H9 (cell line): ENCODE measurements at regions not wholly inside any gene's neighbourhood (a gene's known extent, or its start where the extent isn't known, plus 50 kb on each side); places are given as distances from the start of the nearest gene placed in this dataset.

Experiments
- DNase-seq: peaks from one replicate; pipeline ENCODE4 v3.0.0-alpha.2; 2017
- H2AFZ ChIP-seq: one replicate; pipeline ENCODE4 v1.6.1; 2013; ENCODE audit warnings: mild to moderate bottlenecking, low read length, control low read depth, moderate library complexity
- H2AK5ac ChIP-seq: 2 replicates; pipeline ENCODE4 v1.6.1; 2013; ENCODE audit warnings: low read length, control low read depth, mixed read lengths; ENCODE audit not compliant: insufficient read length
- H2BK120ac ChIP-seq: one replicate; pipeline ENCODE4 v1.6.1; 2013; ENCODE audit warnings: low read depth, mild to moderate bottlenecking, low read length, control low read depth, inconsistent platforms; ENCODE audit not compliant: poor library complexity, severe bottlenecking
- H2BK12ac ChIP-seq: 2 replicates; pipeline ENCODE4 v1.6.1; 2013; ENCODE audit warnings: low read length, control low read depth, mixed read lengths, low read depth; ENCODE audit not compliant: insufficient read length
- H2BK15ac ChIP-seq: 2 replicates; pipeline ENCODE4 v1.6.1; 2013; ENCODE audit warnings: low read depth, low read length, control low read depth
- H2BK20ac ChIP-seq: one replicate; pipeline ENCODE4 v1.6.1; 2013; ENCODE audit warnings: low read depth, mild to moderate bottlenecking, low read length, control low read depth, inconsistent platforms; ENCODE audit not compliant: poor library complexity, severe bottlenecking
- H2BK5ac ChIP-seq: 2 replicates; pipeline ENCODE4 v1.6.1; 2013; ENCODE audit warnings: low read length, control low read depth, mixed read lengths; ENCODE audit not compliant: insufficient read length
- H3K14ac ChIP-seq: 2 replicates; pipeline ENCODE4 v1.6.1; 2013; ENCODE audit warnings: low read length, control low read depth; ENCODE audit not compliant: insufficient read depth
- H3K18ac ChIP-seq: 2 replicates; pipeline ENCODE4 v1.6.1; 2013; ENCODE audit warnings: low read depth, mild to moderate bottlenecking, mixed read lengths, low read length, control low read depth; ENCODE audit not compliant: insufficient read length
- H3K23ac ChIP-seq: 2 replicates; pipeline ENCODE4 v1.6.1; 2013; ENCODE audit warnings: low read length, control low read depth, mixed read lengths, low read depth; ENCODE audit not compliant: insufficient read length
- H3K23me2 ChIP-seq: 2 replicates; pipeline ENCODE4 v1.6.1; 2013; ENCODE audit warnings: low read depth, mild to moderate bottlenecking, mixed read lengths, low read length, control low read depth; ENCODE audit not compliant: insufficient read length, poor library complexity, severe bottlenecking
- H3K27ac ChIP-seq: 2 replicates; pipeline ENCODE4 v1.5.1; 2013; ENCODE audit warnings: low read length, control low read depth, mixed read lengths, low read depth; ENCODE audit not compliant: insufficient read length
- H3K27me3 ChIP-seq: 2 replicates; pipeline ENCODE4 v1.6.1; 2013; ENCODE audit warnings: low read length, control low read depth, inconsistent platforms; ENCODE audit not compliant: insufficient read depth
- H3K4ac ChIP-seq: 2 replicates; pipeline ENCODE4 v1.6.1; 2013; ENCODE audit warnings: low read depth, mild to moderate bottlenecking, control low read depth, inconsistent platforms, low read length, moderate library complexity
- H3K4me1 ChIP-seq: 2 replicates; pipeline ENCODE4 v1.6.1; 2013; ENCODE audit warnings: low read length, control low read depth, inconsistent platforms; ENCODE audit not compliant: insufficient read depth
- H3K4me2 ChIP-seq: 2 replicates; pipeline ENCODE4 v1.6.1; 2013; ENCODE audit warnings: low read length, control low read depth, mixed read lengths; ENCODE audit not compliant: insufficient read length, insufficient read depth
- H3K56ac ChIP-seq: 2 replicates; pipeline ENCODE4 v1.6.1; 2013; ENCODE audit warnings: low read depth, mild to moderate bottlenecking, mixed read lengths, low read length, control low read depth; ENCODE audit not compliant: insufficient read length
- H3K79me1 ChIP-seq: 2 replicates; pipeline ENCODE4 v1.6.1; 2013; ENCODE audit warnings: low read depth, mild to moderate bottlenecking, moderate library complexity, low read length, control low read depth, inconsistent platforms; ENCODE audit not compliant: insufficient read depth, poor library complexity, severe bottlenecking
- H3K79me2 ChIP-seq: 2 replicates; pipeline ENCODE4 v1.6.1; 2013; ENCODE audit warnings: low read length, control low read depth, inconsistent platforms; ENCODE audit not compliant: insufficient read depth
- H3K9ac ChIP-seq: 2 replicates; pipeline ENCODE4 v1.6.1; 2013; ENCODE audit warnings: low read length, control low read depth, mixed read lengths; ENCODE audit not compliant: insufficient read length; ENCODE audit errors: extremely low read depth
- H3K9me3 ChIP-seq: one replicate; pipeline ENCODE4 v1.6.1; 2013; ENCODE audit warnings: low read depth, low read length, inconsistent platforms; ENCODE audit not compliant: control insufficient read depth
- H3T11ph ChIP-seq: one replicate; pipeline ENCODE4 v1.6.1; 2013; ENCODE audit warnings: mild to moderate bottlenecking, low read length, control low read depth, inconsistent platforms
- H4K20me1 ChIP-seq: one replicate; pipeline ENCODE4 v1.6.1; 2013; ENCODE audit not compliant: control insufficient read depth, insufficient read length, insufficient read depth
- H4K5ac ChIP-seq: 2 replicates; pipeline ENCODE4 v1.6.1; 2013; ENCODE audit warnings: low read depth, mild to moderate bottlenecking, mixed read lengths, low read length, control low read depth; ENCODE audit not compliant: insufficient read length
- H4K8ac ChIP-seq: replicated peaks from 2 replicates; pipeline ENCODE4 v1.6.1; 2013; ENCODE audit warnings: low read length, control low read depth, mixed read lengths, low read depth; ENCODE audit not compliant: insufficient read length
- H4K91ac ChIP-seq: 2 replicates; pipeline ENCODE4 v1.6.1; 2013; ENCODE audit warnings: low read depth, mild to moderate bottlenecking, moderate library complexity, mixed read lengths, low read length, control low read depth; ENCODE audit not compliant: insufficient read length
- H3K27ac Mint-ChIP-seq, 3 experiments: 2 replicates in 2 of 3; 3 replicates in 1 of 3; pipeline ENCODE4 v1.8.0; 2020 to 2021; ENCODE audit warnings: mixed read lengths in 3 of 3, mild to moderate bottlenecking in 1 of 3, moderate library complexity in 1 of 3
- H3K27me3 Mint-ChIP-seq: 2 replicates; pipeline ENCODE4 v1.8.0; 2021; ENCODE audit warnings: low read depth, mild to moderate bottlenecking, moderate library complexity, mixed read lengths
- H3K36me3 Mint-ChIP-seq, 3 experiments: 2 replicates in 2 of 3; 3 replicates in 1 of 3; pipeline ENCODE4 v1.8.0; 2020 to 2021; ENCODE audit warnings: low read depth in 3 of 3, mixed read lengths in 3 of 3; ENCODE audit not compliant: insufficient read depth in 1 of 3
- H3K4me1 Mint-ChIP-seq, 2 experiments: 2 replicates each; pipeline ENCODE4 v1.8.0; 2020; ENCODE audit warnings: mixed read lengths in 2 of 2
- H3K4me3 Mint-ChIP-seq, 2 experiments: 2 replicates in 1 of 2; 3 replicates in 1 of 2; pipeline ENCODE4 v1.8.0; 2020 to 2021; ENCODE audit warnings: mild to moderate bottlenecking in 2 of 2, mixed read lengths in 2 of 2, moderate library complexity in 1 of 2
- H3K9me3 Mint-ChIP-seq, 2 experiments: 2 replicates in 1 of 2; 3 replicates in 1 of 2; pipeline ENCODE4 v1.8.0; 2020; ENCODE audit warnings: mild to moderate bottlenecking in 2 of 2, mixed read lengths in 2 of 2, moderate library complexity in 1 of 2
- WGBS: extraction: QIAGEN DNeasy Blood & Tissue Kit; methylation state at CpG from one replicate; pipeline ENCODE4 v1.1.7; 2013; ENCODE audit warnings: missing lambda C conversion rate, low lambda C conversion rate, mixed read lengths; ENCODE audit not compliant: insufficient read length; ENCODE audit errors: extremely low coverage; 5-methylcytosine and 5-hydroxymethylcytosine counted together
- TF ChIP-seq, protein P1 (sequence below): fragments of 200-600 bp; sonication (generic); conservative IDR thresholded peaks from 3 replicates; pipeline ENCODE4 v1.8.0; 2021; ENCODE audit warnings: antibody characterized with exemption, mild to moderate bottlenecking

DNA sequence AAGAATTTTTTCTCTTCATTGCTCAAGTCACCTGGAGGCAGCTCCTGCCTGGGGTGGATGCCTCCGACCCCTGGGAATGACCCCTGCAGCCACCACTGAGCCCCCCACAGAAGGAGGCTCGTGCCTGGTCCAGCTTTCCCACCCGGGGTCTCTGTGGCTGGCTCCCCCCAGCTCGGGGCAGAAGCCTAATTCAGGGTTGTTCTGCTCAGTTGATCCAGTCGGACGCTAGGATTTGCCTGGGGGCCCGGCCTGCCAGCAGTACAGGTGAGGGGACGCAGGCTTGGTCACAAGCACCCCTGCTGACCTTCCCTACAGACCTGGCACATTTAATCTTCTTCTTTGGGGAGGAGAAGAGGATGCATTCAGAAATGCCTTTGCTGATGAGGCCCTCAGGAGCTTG lies 53.6 kb upstream of the POFUT2 start:
- H3K36me3 Mint-ChIP-seq = no peaks in the 10 kb centered on the region
- H3K4me1 Mint-ChIP-seq = peaks cover 11 to 12% of the 10 kb centered on the region in 2 experiments

More for the DNA sequence above, 53.6 kb upstream of the POFUT2 start:
- Histone ChIP-seq H3K4me1 (no peaks in the 10 kb centered on the region), H2AK5ac (no peak overlapping the region), H3K4ac (no peak overlapping the region), H2AFZ (no peak overlapping the region), H3K27me3 (no peaks in the 10 kb centered on the region), H3K23me2 (no peaks in the 10 kb centered on the region), H4K8ac (no peak overlapping the region), H2BK12ac (no peak overlapping the region), H3K18ac (no peak overlapping the region), H3K9ac (no peak overlapping the region), H3K4me2 (no peak overlapping the region), H3K23ac (no peak overlapping the region), H3K27ac (no peak overlapping the region), H2BK120ac (no peak overlapping the region), H3K9me3 (no peaks in the 10 kb centered on the region), H4K5ac (no peak overlapping the region), H3K79me1 (no peaks in the 10 kb centered on the region), H3K79me2 (no peaks in the 10 kb centered on the region), H4K20me1 (no peaks in the 10 kb centered on the region), H3K14ac (no peak overlapping the region), H3T11ph (no peak overlapping the region), H2BK5ac (no peak overlapping the region), H2BK15ac (no peak overlapping the region), H4K91ac (no peak overlapping the region), H3K56ac (no peak overlapping the region), H2BK20ac (no peak overlapping the region)
- H3K27me3 Mint-ChIP-seq = peaks cover 19% of the 10 kb centered on the region
- no peak overlapping the region for H3K27ac Mint-ChIP-seq
- no peak overlapping the region for H3K4me3 Mint-ChIP-seq
- peaks cover 5 to 13% of the 10 kb centered on the region in 2 experiments for H3K9me3 Mint-ChIP-seq
- no peak for DNase-seq
- WGBS = no CpG with 5 or more reads among the region's 8 CpGs
- TF ChIP-seq, protein P1, sequence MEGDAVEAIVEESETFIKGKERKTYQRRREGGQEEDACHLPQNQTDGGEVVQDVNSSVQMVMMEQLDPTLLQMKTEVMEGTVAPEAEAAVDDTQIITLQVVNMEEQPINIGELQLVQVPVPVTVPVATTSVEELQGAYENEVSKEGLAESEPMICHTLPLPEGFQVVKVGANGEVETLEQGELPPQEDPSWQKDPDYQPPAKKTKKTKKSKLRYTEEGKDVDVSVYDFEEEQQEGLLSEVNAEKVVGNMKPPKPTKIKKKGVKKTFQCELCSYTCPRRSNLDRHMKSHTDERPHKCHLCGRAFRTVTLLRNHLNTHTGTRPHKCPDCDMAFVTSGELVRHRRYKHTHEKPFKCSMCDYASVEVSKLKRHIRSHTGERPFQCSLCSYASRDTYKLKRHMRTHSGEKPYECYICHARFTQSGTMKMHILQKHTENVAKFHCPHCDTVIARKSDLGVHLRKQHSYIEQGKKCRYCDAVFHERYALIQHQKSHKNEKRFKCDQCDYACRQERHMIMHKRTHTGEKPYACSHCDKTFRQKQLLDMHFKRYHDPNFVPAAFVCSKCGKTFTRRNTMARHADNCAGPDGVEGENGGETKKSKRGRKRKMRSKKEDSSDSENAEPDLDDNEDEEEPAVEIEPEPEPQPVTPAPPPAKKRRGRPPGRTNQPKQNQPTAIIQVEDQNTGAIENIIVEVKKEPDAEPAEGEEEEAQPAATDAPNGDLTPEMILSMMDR = no peak
